Activated T-cell treated with anti-CD3 and anti-CD28 coated beads, Interleukin-2, amount 50 U/mL, for 24 hours (primary cell): ENCODE measurements at regions not wholly inside any gene's neighbourhood (a gene's known extent, or its start where the extent isn't known, plus 50 kb on each side); places are given as distances from the start of the nearest gene placed in this dataset.

Experiments
- DNase-seq: peaks from one replicate; pipeline ENCODE4 v3.0.0-alpha.2; 2020
- H3K27ac Mint-ChIP-seq: 2 replicates; pipeline ENCODE4 v1.8.0; 2020; ENCODE audit warnings: mild to moderate bottlenecking, mixed read lengths
- H3K27me3 Mint-ChIP-seq: 2 replicates; pipeline ENCODE4 v1.8.0; 2020; ENCODE audit warnings: mixed read lengths
- H3K36me3 Mint-ChIP-seq: 2 replicates; pipeline ENCODE4 v1.8.0; 2020; ENCODE audit warnings: low read depth, mixed read lengths
- H3K4me1 Mint-ChIP-seq: 2 replicates; pipeline ENCODE4 v1.8.0; 2020; ENCODE audit warnings: low read depth, mixed read lengths
- H3K4me3 Mint-ChIP-seq: 2 replicates; pipeline ENCODE4 v1.8.0; 2020; ENCODE audit warnings: mild to moderate bottlenecking, moderate library complexity, mixed read lengths
- H3K9me3 Mint-ChIP-seq: 2 replicates; pipeline ENCODE4 v1.8.0; 2020; ENCODE audit warnings: mixed read lengths

DNA sequence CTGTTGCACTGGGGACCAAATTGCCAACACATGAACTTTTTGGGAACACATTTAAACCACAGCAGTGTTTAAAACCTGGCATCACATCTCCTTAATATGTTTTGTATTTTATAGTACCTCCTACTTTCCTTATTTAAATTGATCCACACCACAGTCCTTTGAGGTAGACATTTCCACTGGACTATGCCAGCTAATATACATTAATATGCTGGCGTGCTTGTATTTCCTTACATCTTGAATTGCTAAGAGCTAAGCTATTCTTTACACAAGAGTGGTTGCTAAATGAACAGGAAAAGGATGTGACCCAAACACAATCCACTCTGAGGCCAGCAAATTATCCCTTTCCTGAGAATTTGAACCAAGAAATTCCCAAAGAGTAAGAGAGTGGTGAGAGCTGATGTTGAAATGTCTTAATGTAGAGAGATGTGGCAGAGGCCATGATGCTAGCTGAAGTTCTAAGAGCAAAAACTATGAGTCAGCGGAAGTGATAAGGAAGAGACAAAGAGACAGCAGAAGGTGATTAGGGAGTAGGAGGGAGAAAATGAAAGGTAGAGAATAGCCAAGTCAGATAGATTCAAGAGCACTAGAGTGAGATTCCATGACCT lies 131.2 kb downstream of the CD47 start:
- no peaks in the 10 kb centered on the region for H3K9me3 Mint-ChIP-seq
- H3K27me3 Mint-ChIP-seq, result no peaks in the 10 kb centered on the region
- no peak for DNase-seq

DNA sequence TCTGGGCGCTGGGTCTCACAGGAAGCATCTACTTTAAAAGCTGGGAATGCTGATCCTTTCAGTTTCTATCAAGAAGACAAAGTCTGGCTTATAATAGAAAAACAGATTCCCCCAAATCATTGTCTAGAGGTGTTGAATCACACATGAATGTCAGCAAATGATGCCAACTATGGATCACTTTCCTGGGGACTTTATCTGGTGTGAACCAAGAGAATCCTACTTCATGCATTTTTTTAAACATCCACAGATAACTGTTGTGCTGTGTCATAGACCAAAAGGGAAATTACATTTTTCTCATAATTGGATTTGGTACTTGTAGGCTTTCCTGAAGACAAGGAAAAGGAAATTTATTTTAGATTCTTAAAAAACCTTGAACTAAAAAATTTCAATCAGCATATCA lies 132.7 kb downstream of the CD47 start:
- peaks cover 36% of the 10 kb centered on the region for H3K4me1 Mint-ChIP-seq
- H3K27me3 Mint-ChIP-seq, result no peaks in the 10 kb centered on the region
- H3K27ac Mint-ChIP-seq, result no peak overlapping the region
- no peak overlapping the region for H3K4me3 Mint-ChIP-seq
- H3K9me3 Mint-ChIP-seq, result no peaks in the 10 kb centered on the region
- DNase-seq, result no peak
- no peaks in the 10 kb centered on the region for H3K36me3 Mint-ChIP-seq

More for the DNA sequence above, 131.2 kb downstream of the CD47 start:
- Mint-ChIP-seq H3K36me3 (no peaks in the 10 kb centered on the region), H3K4me1 (peaks cover 29% of the 10 kb centered on the region), H3K4me3 (no peak overlapping the region), H3K27ac (no peak overlapping the region)

GRCh38 chr3:107956991-107957900 lies 133.6 kb downstream of the CD47 start:
- Mint-ChIP-seq H3K4me1 (peaks cover 35% of the 10 kb centered on the region), H3K9me3 (no peaks in the 10 kb centered on the region), H3K27ac (no peak overlapping the region), H3K36me3 (no peaks in the 10 kb centered on the region), H3K4me3 (no peak overlapping the region), H3K27me3 (no peaks in the 10 kb centered on the region)
- no peak for DNase-seq

- Mint-ChIP-seq H3K27me3 (no peaks in the 10 kb centered on the region), H3K9me3 (no peaks in the 10 kb centered on the region), H3K4me1 (peaks cover 34% of the 10 kb centered on the region), H3K27ac (no peak overlapping the region), H3K4me3 (no peak overlapping the region), H3K36me3 (no peaks in the 10 kb centered on the region)
- no peak for DNase-seq
Measured at GRCh38 chr3:107954845-107955244, 136.0 kb downstream of the CD47 start.

- Mint-ChIP-seq H3K27ac (no peak overlapping the region), H3K9me3 (no peaks in the 10 kb centered on the region), H3K4me1 (peaks cover 31% of the 10 kb centered on the region), H3K27me3 (no peaks in the 10 kb centered on the region), H3K36me3 (no peaks in the 10 kb centered on the region), H3K4me3 (no peak overlapping the region)
- no peak for DNase-seq
Measured at GRCh38 chr3:107953722-107954121, 137.1 kb downstream of the CD47 start.

DNA sequence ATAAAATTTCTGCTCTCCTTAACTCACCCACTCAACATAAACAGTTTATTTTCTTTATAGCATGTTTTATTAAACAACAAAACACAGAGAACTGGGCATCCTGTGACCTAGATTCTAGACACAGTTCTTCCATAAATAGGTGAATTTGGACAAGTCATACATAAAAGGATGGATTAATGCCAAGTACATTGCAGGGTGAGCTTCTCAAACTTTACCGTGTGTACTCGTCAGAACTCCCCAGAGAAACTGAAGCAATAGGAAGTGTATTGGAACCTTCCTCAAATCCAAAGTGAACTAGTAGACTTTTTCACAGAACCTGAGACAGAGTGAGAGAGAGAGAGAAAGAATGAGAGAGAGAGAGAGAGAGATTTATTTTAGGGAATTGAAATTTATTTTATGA lies 139.7 kb downstream of the CD47 start:
- no peak overlapping the region for H3K27ac Mint-ChIP-seq
- no peak for DNase-seq
- H3K36me3 Mint-ChIP-seq, result no peaks in the 10 kb centered on the region
- H3K4me3 Mint-ChIP-seq, result no peak overlapping the region
- H3K27me3 Mint-ChIP-seq, result no peaks in the 10 kb centered on the region
- H3K9me3 Mint-ChIP-seq, result no peaks in the 10 kb centered on the region
- H3K4me1 Mint-ChIP-seq, result peaks cover 21% of the 10 kb centered on the region

DNA sequence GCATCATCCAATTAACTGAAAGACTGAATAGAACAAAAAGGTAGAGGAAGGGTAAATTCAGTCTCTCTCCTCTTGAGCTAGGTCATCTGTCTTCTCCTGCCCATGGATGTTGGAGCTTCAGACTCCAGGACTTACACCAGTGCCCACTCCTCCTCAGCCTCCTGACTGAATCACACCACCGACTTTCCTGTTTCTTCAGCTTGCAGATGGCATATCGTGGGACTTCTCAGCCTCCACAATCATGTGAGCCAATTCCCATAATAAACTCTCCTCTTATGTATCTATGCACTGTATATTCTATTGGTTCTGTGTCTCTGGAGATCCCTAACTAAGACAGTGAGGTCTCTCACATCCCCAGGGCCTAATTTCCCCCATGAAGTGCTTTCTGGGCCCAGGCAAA lies 140.4 kb downstream of the CD47 start:
- Mint-ChIP-seq H3K4me1 (peaks cover 20% of the 10 kb centered on the region), H3K27ac (no peak overlapping the region), H3K9me3 (no peaks in the 10 kb centered on the region), H3K36me3 (no peaks in the 10 kb centered on the region), H3K4me3 (no peak overlapping the region), H3K27me3 (no peaks in the 10 kb centered on the region)
- DNase-seq, result no peak

DNA sequence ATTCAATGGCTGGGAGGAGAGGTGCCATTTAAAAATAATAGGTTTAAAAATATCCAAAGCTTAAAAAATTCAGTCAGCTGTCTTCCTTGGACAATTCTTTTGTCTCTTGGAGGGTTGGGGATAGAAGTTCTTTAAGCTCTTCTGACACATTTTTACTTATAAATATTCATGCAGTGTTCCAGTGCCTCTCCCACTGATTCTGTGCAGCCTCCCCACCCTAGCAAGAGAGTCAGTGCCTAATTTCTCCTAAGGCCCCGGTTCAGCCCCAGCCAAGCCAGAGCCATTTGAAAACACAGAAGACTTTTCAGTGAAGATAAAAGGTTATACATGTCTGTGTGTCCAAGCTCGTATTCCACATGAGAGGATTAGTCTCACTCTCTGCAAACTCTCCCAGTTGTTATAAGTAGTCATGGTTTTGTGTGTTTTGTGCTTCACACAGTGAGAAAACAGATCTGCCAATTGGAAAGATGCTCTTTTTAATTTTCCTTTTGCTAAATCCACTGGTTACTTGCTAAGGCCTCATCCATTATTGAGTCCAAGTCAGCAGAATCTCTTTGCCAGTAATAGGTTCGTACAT lies 141.3 kb downstream of the CD47 start:
- Mint-ChIP-seq H3K27ac (no peak overlapping the region), H3K27me3 (no peaks in the 10 kb centered on the region), H3K4me3 (no peak overlapping the region), H3K4me1 (peaks cover 11% of the 10 kb centered on the region), H3K36me3 (no peaks in the 10 kb centered on the region), H3K9me3 (no peaks in the 10 kb centered on the region)
- DNase-seq, result no peak

DNA sequence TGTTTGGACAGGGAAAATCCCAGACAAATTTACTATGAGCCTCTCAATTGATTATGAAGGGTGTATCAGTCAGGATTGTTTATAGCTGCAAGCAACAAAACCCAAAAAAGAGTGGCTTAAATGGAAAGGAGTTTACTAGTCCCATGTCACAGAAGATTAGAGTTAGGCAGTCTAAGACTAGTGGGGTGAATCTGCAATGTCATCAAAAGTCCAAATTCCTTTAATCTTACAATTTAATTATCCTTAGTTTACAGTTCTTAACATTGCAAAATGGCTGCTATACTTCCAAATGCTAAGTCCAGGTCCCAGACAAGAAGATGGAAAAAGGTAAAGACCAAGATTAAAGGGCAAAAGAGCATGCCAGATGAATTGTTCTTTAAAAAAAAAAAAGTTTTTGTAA lies 143.6 kb downstream of the CD47 start:
- no peak overlapping the region for H3K4me3 Mint-ChIP-seq
- H3K9me3 Mint-ChIP-seq, result no peaks in the 10 kb centered on the region
- no peaks in the 10 kb centered on the region for H3K36me3 Mint-ChIP-seq
- no peak for DNase-seq
- H3K27ac Mint-ChIP-seq, result no peak overlapping the region
- peaks cover 21% of the 10 kb centered on the region for H3K4me1 Mint-ChIP-seq
- no peaks in the 10 kb centered on the region for H3K27me3 Mint-ChIP-seq

- H3K36me3 Mint-ChIP-seq, result no peaks in the 10 kb centered on the region
- no peak overlapping the region for H3K4me3 Mint-ChIP-seq
- DNase-seq, result no peak
- H3K27me3 Mint-ChIP-seq, result no peaks in the 10 kb centered on the region
- H3K27ac Mint-ChIP-seq, result no peak overlapping the region
- H3K9me3 Mint-ChIP-seq, result no peaks in the 10 kb centered on the region
- H3K4me1 Mint-ChIP-seq, result peaks cover 26% of the 10 kb centered on the region
Measured at GRCh38 chr3:107946700-107947099, 144.1 kb downstream of the CD47 start.

- Mint-ChIP-seq H3K27ac (no peak overlapping the region), H3K4me1 (peaks cover 35% of the 10 kb centered on the region), H3K36me3 (no peaks in the 10 kb centered on the region)
Measured at GRCh38 chr3:107945417-107946094, 145.3 kb downstream of the CD47 start.

GRCh38 chr3:107943786-107944523 lies 146.9 kb downstream of the CD47 start:
- peaks cover 39% of the 10 kb centered on the region for H3K4me1 Mint-ChIP-seq
- no peak overlapping the region for H3K4me3 Mint-ChIP-seq
- no peaks in the 10 kb centered on the region for H3K36me3 Mint-ChIP-seq
- no peaks in the 10 kb centered on the region for H3K27me3 Mint-ChIP-seq
- no peak for DNase-seq
- no peaks in the 10 kb centered on the region for H3K9me3 Mint-ChIP-seq
- no peak overlapping the region for H3K27ac Mint-ChIP-seq

More at GRCh38 chr3:107945417-107946094, 145.3 kb downstream of the CD47 start:
- no peak for DNase-seq
- no peak overlapping the region for H3K4me3 Mint-ChIP-seq
- no peaks in the 10 kb centered on the region for H3K9me3 Mint-ChIP-seq
- no peaks in the 10 kb centered on the region for H3K27me3 Mint-ChIP-seq

DNA sequence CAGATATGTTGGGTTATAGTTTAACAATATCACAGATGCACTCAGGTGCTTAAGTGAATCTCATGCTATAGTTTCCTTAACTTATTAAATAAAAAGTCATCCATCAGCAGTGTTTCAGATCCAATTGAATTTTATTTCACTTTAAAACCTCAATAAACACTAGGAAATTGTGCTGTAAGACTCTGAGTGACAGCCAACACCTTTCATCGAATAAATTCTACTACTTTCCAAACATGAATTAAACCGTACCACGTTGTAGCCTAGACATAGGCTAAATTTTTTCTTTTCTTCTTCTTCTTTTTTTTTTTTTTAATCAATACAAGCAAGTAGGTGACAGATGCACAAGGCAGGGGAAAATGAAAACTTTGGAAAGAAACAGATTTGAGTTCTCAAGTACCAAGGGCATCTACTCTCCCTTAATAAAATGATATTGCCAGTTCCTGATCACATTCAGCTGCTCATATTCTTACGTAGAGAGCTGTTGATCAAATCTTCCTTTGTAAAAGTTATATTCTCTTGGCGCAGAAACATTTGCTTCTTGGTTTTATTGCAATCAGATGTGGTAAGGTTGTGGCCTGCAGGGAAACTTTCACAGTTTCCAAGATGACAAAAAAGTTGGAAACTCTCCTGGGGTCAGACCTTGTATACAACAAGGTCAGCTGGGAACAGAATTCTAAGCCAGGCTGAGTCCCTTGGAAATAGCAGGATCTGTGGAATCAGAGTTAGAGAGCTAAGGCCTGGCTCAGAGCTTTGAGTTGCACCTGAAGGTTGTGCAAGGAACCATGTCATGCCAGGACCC lies 147.7 kb downstream of the CD47 start:
- Mint-ChIP-seq H3K4me1 (peaks cover 41% of the 10 kb centered on the region), H3K36me3 (no peaks in the 10 kb centered on the region), H3K9me3 (no peaks in the 10 kb centered on the region), H3K4me3 (no peak overlapping the region), H3K27me3 (no peaks in the 10 kb centered on the region), H3K27ac (no peak overlapping the region)
- DNase-seq, result no peak
